H1 (cell line): ENCODE measurements at regions not wholly inside any gene's neighbourhood (a gene's known extent, or its start where the extent isn't known, plus 50 kb on each side); places are given as distances from the start of the nearest gene placed in this dataset.

Experiments used
- CTCF ChIA-PET: fragments of 300-600 bp; sonication (Branson Sonifier 250); formaldehyde crosslinking; loops from one replicate; lab custom pipeline; 2021; ENCODE audit not compliant: partially characterized antibody; lab: Charles Lee
- POLR2A ChIA-PET: fragments of 300-600 bp; sonication (Branson Sonifier 250); formaldehyde crosslinking; loops from one replicate; lab custom pipeline; 2021; ENCODE audit warnings: inconsistent platforms; ENCODE audit not compliant: partially characterized antibody; lab: Charles Lee
- DNase-seq, 2 experiments: peaks; one replicate each; pipeline versions ENCODE4 v3.0.0 to v3.0.0-alpha.2; 2010 to 2022; ENCODE audit warnings: low spot score in 2 of 2, low read depth in 1 of 2, mixed read lengths in 1 of 2
- FAIRE-seq: peaks from 2 replicates; lab custom pipeline; 2011; peaks lifted over from hg19 to GRCh38; lab: Jason Lieb, UNC
- H2AFZ ChIP-seq: 2 replicates; pipeline ENCODE4 v1.8.1; 2012; ENCODE audit warnings: low read length, inconsistent platforms
- H2AK5ac ChIP-seq: 2 replicates; pipeline ENCODE4 v1.6.1; 2013; ENCODE audit warnings: low read depth, low read length
- H2BK120ac ChIP-seq: replicated peaks from 2 replicates; pipeline ENCODE3; 2013; ENCODE audit warnings: low read depth, low read length, inconsistent platforms
- H2BK12ac ChIP-seq: 2 replicates; pipeline ENCODE4 v1.6.1; 2013; ENCODE audit warnings: low read depth, low read length
- H2BK15ac ChIP-seq: 2 replicates; pipeline ENCODE4 v1.6.1; 2013; ENCODE audit warnings: low read length
- H2BK20ac ChIP-seq: 2 replicates; pipeline ENCODE4 v1.6.1; 2013; ENCODE audit warnings: low read length
- H2BK5ac ChIP-seq: 2 replicates; pipeline ENCODE4 v1.6.1; 2013; ENCODE audit warnings: low read depth, low read length
- H3K14ac ChIP-seq: 2 replicates; pipeline ENCODE4 v1.6.1; 2013; ENCODE audit warnings: inconsistent platforms; ENCODE audit not compliant: insufficient read length
- H3K18ac ChIP-seq: 2 replicates; pipeline ENCODE4 v1.6.1; 2013; ENCODE audit warnings: low read length; ENCODE audit errors: extremely low read depth
- H3K23ac ChIP-seq: 2 replicates; pipeline ENCODE4 v1.6.1; 2013; ENCODE audit warnings: inconsistent platforms; ENCODE audit not compliant: insufficient read length
- H3K23me2 ChIP-seq: 2 replicates; pipeline ENCODE4 v1.6.1; 2013; ENCODE audit warnings: low read depth, low read length
- H3K27ac ChIP-seq: 2 replicates; pipeline ENCODE4 v1.6.1; 2011; ENCODE audit warnings: low read depth, low read length, inconsistent platforms
- H3K27me3 ChIP-seq, 4 experiments: replicated peaks in 1 of 4; 1 replicate in 1 of 4; 2 replicates in 3 of 4; pipeline versions ENCODE4 v1.6.1 to v1.8.1; 2011 to 2013; ENCODE audit warnings: low read length in 3 of 4, mild to moderate bottlenecking in 3 of 4, inconsistent platforms in 2 of 4, mixed read lengths in 2 of 4, moderate library complexity in 1 of 4; ENCODE audit not compliant: control insufficient read depth in 3 of 4, insufficient read depth in 3 of 4; ENCODE audit errors: extremely low read depth in 1 of 4
- H3K36me3 ChIP-seq, 4 experiments: 2 replicates each; pipeline versions ENCODE4 v1.6.1 to v1.8.1; 2011 to 2013; ENCODE audit warnings: mild to moderate bottlenecking in 4 of 4, low read length in 3 of 4, moderate library complexity in 2 of 4, control low read depth in 1 of 4, inconsistent platforms in 1 of 4; ENCODE audit not compliant: insufficient read depth in 4 of 4, control insufficient read depth in 2 of 4
- H3K4ac ChIP-seq: replicated peaks from 2 replicates; pipeline ENCODE3; 2013; ENCODE audit warnings: low read length, low read depth, mixed read lengths, inconsistent platforms; ENCODE audit not compliant: insufficient read length
- H3K4me1 ChIP-seq, 4 experiments: replicated peaks in 1 of 4; 1 replicate in 1 of 4; 2 replicates in 3 of 4; pipeline versions ENCODE4 v1.6.1 to v1.8.1; 2011 to 2013; ENCODE audit warnings: low read length in 3 of 4, inconsistent platforms in 2 of 4, mixed read lengths in 1 of 4; ENCODE audit not compliant: insufficient read depth in 4 of 4, control insufficient read depth in 3 of 4
- H3K4me2 ChIP-seq, 2 experiments: 2 replicates each; pipeline versions ENCODE4 v1.6.1 to v1.8.1; 2011 to 2013; ENCODE audit warnings: low read depth in 2 of 2, low read length in 2 of 2, control low read depth in 1 of 2, inconsistent platforms in 1 of 2, mild to moderate bottlenecking in 1 of 2; ENCODE audit not compliant: insufficient read depth in 1 of 2
- H3K4me3 ChIP-seq, 4 experiments: fragments of 200-600, 300-600 bp in 1 of 4; sonication (generic), shearing (Covaris generic), sonication (Bioruptor Twin) in 1 of 4; 2 replicates each; pipeline versions ENCODE4 v1.5.1 to v1.8.1; 2011 to 2016; ENCODE audit warnings: low read length in 4 of 4, low read depth in 3 of 4, control low read depth in 2 of 4, inconsistent platforms in 2 of 4, mild to moderate bottlenecking in 2 of 4, mixed read lengths in 1 of 4, moderate library complexity in 1 of 4; ENCODE audit not compliant: insufficient read depth in 2 of 4; ENCODE audit errors: extremely low read depth in 1 of 4
- H3K56ac ChIP-seq: replicated peaks from 2 replicates; pipeline ENCODE3; 2013; ENCODE audit warnings: low read depth, mild to moderate bottlenecking, mixed read lengths, low read length, inconsistent platforms; ENCODE audit not compliant: insufficient read length
- H3K79me1 ChIP-seq: 2 replicates; pipeline ENCODE4 v1.6.1; 2013; ENCODE audit warnings: low read depth, low read length, control low read depth
- H3K79me2 ChIP-seq, 2 experiments: 2 replicates each; pipeline versions ENCODE4 v1.6.1 to v1.8.1; 2012 to 2013; ENCODE audit warnings: low read length in 2 of 2, mild to moderate bottlenecking in 2 of 2, inconsistent platforms in 1 of 2; ENCODE audit not compliant: insufficient read depth in 2 of 2, control insufficient read depth in 1 of 2
- H3K9ac ChIP-seq, 4 experiments: replicated peaks in 1 of 4; 1 replicate in 1 of 4; 2 replicates in 3 of 4; pipeline versions ENCODE4 v1.6.1 to v1.8.1; 2011 to 2013; ENCODE audit warnings: low read depth in 3 of 4, low read length in 3 of 4, control low read depth in 2 of 4, mild to moderate bottlenecking in 2 of 4, moderate library complexity in 2 of 4, inconsistent platforms in 1 of 4; ENCODE audit errors: extremely low read depth in 1 of 4
- H3K9me3 ChIP-seq, 2 experiments: 2 replicates each; pipeline versions ENCODE4 v1.6.1 to v1.8.1; 2012 to 2013; ENCODE audit warnings: mild to moderate bottlenecking in 2 of 2, moderate library complexity in 2 of 2, control low read depth in 1 of 2, inconsistent platforms in 1 of 2, low read depth in 1 of 2, low read length in 1 of 2, mixed read lengths in 1 of 2; ENCODE audit not compliant: insufficient read depth in 2 of 2
- H4K20me1 ChIP-seq, 2 experiments: replicated peaks in 1 of 2; 2 replicates each; pipeline versions ENCODE3 to v1.8.1; 2011 to 2013; ENCODE audit warnings: inconsistent platforms in 2 of 2, low read length in 2 of 2, mild to moderate bottlenecking in 1 of 2; ENCODE audit not compliant: insufficient read depth in 2 of 2, control insufficient read depth in 1 of 2
- H4K5ac ChIP-seq: 2 replicates; pipeline ENCODE4 v1.6.1; 2013; ENCODE audit warnings: low read length, low read depth, mixed read lengths, inconsistent platforms; ENCODE audit not compliant: insufficient read length
- H4K8ac ChIP-seq: 2 replicates; pipeline ENCODE4 v1.8.0; 2013; ENCODE audit warnings: mild to moderate bottlenecking, moderate library complexity, low read length, inconsistent platforms; ENCODE audit not compliant: insufficient read depth; ENCODE audit errors: extremely low read depth
- H4K91ac ChIP-seq: replicated peaks from 2 replicates; pipeline ENCODE3; 2013; ENCODE audit warnings: low read length, mixed read lengths, inconsistent platforms; ENCODE audit not compliant: insufficient read length
- CBX8 ChIP-seq: fragments of 300-800, 300-1000 bp; sonication (generic); IDR thresholded peaks from 2 replicates; pipeline ENCODE4 v1.7.1; 2016; ENCODE audit warnings: low read depth, low read length, borderline replicate concordance
- GABPA ChIP-seq: IDR thresholded peaks from 2 replicates; pipeline ENCODE4 v1.6.1; 2011; ENCODE audit warnings: mild to moderate bottlenecking, low read length, moderate library complexity, borderline replicate concordance; ENCODE audit not compliant: insufficient read depth
- HDAC6 ChIP-seq: IDR thresholded peaks from one replicate; pipeline ENCODE4 v1.7.1; 2012; ENCODE audit warnings: low read depth, mild to moderate bottlenecking, inconsistent platforms, low read length, moderate library complexity
- KDM5A ChIP-seq: fragments of 200-600 bp; IDR thresholded peaks from 2 replicates; pipeline ENCODE4 v1.7.1; 2012; ENCODE audit warnings: mild to moderate bottlenecking, low read length, inconsistent platforms, mixed read lengths
- MAFK ChIP-seq: IDR thresholded peaks from 2 replicates; pipeline ENCODE4 v1.6.1; 2012; ENCODE audit warnings: low read depth, mild to moderate bottlenecking, improper control_type of control experiment, low read length
- MAX ChIP-seq: IDR thresholded peaks from 2 replicates; pipeline ENCODE4 v1.6.1; 2012; ENCODE audit warnings: inconsistent platforms
- whole genome bisulfite sequencing, 2 experiments: shearing (Covaris generic) in 1 of 2; methylation state at CpG; one replicate each; pipeline versions ENCODE4 v1.1.6 to v1.1.7; 2013 to 2015; ENCODE audit warnings: low lambda C conversion rate in 2 of 2, mixed read lengths in 2 of 2, inconsistent platforms in 1 of 2, low coverage in 1 of 2, missing lambda C conversion rate in 1 of 2; ENCODE audit not compliant: insufficient replicate concordance in 2 of 2, insufficient coverage in 1 of 2, insufficient read length in 1 of 2; ENCODE audit errors: extremely low coverage in 1 of 2, missing lambda C conversion rate in 1 of 2; 5-methylcytosine and 5-hydroxymethylcytosine counted together

GRCh38 chr12:22835431-22835830, 210.5 kb downstream of the ETNK1 start:
- H3K56ac ChIP-seq = no peak overlapping the region
- peaks cover 0 to 4% of the 10 kb centered on the region in 2 experiments; a peak in 1 of 4 replicates for H3K9me3 ChIP-seq
- no peaks in the 10 kb centered on the region for H3K4me1 ChIP-seq
- H2BK15ac ChIP-seq = no peak overlapping the region
- H4K91ac ChIP-seq = no peak overlapping the region
- no peak overlapping the region for H2AFZ ChIP-seq
- no peak overlapping the region for H3K4me3 ChIP-seq
- H3K36me3 ChIP-seq = no peaks in the 10 kb centered on the region; a peak in 1 of 8 replicates
- H3K4me2 ChIP-seq = no peak overlapping the region
- H4K5ac ChIP-seq = no peak overlapping the region
- TF ChIP-seq GABPA = no peak
- no peak for TF ChIP-seq MAX
- TF ChIP-seq MAFK = no peak
- no peak for TF ChIP-seq KDM5A
- no peak for TF ChIP-seq CBX8
- no peak for TF ChIP-seq HDAC6
- H3K79me2 ChIP-seq = no peaks in the 10 kb centered on the region
- WGBS, 2 experiments = 92% methylated on average over 6 of the region's 6 CpGs; no CpG with 5 or more reads in 1 of the 2 experiments
- no peak overlapping the region for H2BK5ac ChIP-seq
- H2BK20ac ChIP-seq = no peak overlapping the region
- FAIRE-seq = no peak
- no peak overlapping the region for H3K14ac ChIP-seq
- H3K27me3 ChIP-seq = no peaks in the 10 kb centered on the region
- H3K23me2 ChIP-seq = no peaks in the 10 kb centered on the region
- H4K8ac ChIP-seq = no peak overlapping the region
- H3K18ac ChIP-seq = no peak overlapping the region
- POLR2A ChIA-PET = no interaction called here
- H3K79me1 ChIP-seq = no peaks in the 10 kb centered on the region
- no peaks in the 10 kb centered on the region for H4K20me1 ChIP-seq
- H3K27ac ChIP-seq = no peak overlapping the region
- H2BK12ac ChIP-seq = no peak overlapping the region
- no peak overlapping the region for H3K4ac ChIP-seq
- H3K23ac ChIP-seq = no peak overlapping the region
- no peak overlapping the region for H3K9ac ChIP-seq
- no peak overlapping the region for H2AK5ac ChIP-seq
- CTCF ChIA-PET = interaction anchor here (0.8 kb wide), 1 partner anchor 9 kb away, joined by 3 read pairs; no protein-coding TSS in a partner anchor
- H2BK120ac ChIP-seq = no peak overlapping the region
- no peak for DNase-seq
